Hindlimb muscle (tissue), 1 donor: ENCODE measurements at regions not wholly inside any gene's neighbourhood (a gene's known extent, or its start where the extent isn't known, plus 50 kb on each side); places are given as distances from the start of the nearest gene placed in this dataset.

Source experiments
- DNase-seq: peaks from one replicate; pipeline ENCODE4 v3.0.0-alpha.2; 2013

DNA sequence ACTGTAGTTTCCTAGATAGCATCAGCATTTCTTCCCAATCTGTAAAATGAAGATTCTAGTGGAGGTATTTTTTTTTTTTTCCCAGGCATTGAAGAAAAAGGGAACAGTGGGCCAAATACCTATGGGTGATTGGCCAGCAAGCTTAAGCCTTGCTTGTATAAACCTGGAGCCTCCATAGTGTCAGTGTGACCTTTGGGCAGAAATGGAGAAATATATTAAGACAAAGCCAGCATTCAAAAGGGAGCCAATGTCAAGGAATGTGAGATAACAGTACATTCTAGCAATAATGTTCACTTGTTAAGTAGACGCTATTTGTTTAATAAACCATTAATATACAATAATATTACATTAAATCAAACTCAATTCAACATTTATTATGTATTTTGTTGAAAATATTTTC, 275.4 kb downstream of the FOXA2 start:
- DNase-seq = no peak

- DNase-seq = no peak
Observed at GRCh38 chr20:22307409-22307808, 277.0 kb downstream of the FOXA2 start.

GRCh38 chr20:22305381-22305780, 279.0 kb downstream of the FOXA2 start:
- DNase-seq = no peak

- no peak for DNase-seq
Observed at GRCh38 chr20:22303523-22303922, 280.8 kb downstream of the FOXA2 start.

- no peak for DNase-seq
Observed at GRCh38 chr20:22302039-22302438, 282.3 kb downstream of the FOXA2 start.

GRCh38 chr20:22293886-22294285, 290.5 kb downstream of the FOXA2 start:
- no peak for DNase-seq

DNA sequence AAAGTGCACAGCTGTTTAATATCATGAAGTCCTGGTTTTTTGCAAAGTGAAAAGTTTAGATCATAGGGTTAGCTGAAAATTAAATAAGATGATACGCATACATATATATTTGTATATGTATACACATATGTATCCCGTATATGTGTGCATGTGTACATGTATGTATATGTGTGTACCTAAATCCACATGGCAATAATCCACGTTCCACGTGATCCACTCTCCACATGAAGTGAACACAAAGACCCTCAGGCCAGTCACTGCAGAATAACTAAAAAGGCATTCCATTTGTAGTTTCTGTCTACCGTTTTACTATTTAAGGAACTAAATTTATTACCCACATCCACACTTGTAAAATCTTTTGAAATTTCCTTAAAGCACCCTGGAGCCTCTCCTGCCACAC, 294.9 kb downstream of the FOXA2 start:
- DNase-seq = no peak

- no peak for DNase-seq
Observed at GRCh38 chr20:22288957-22289356, 295.4 kb downstream of the FOXA2 start.

GRCh38 chr20:22288156-22288555, 296.2 kb downstream of the FOXA2 start:
- DNase-seq = no peak

- no peak for DNase-seq
Observed at GRCh38 chr20:22285555-22285954, 298.8 kb downstream of the FOXA2 start.

- no peak for DNase-seq
Observed at GRCh38 chr20:22282696-22283095, 301.7 kb downstream of the FOXA2 start.

- DNase-seq = no peak
Observed at GRCh38 chr20:22274330-22274729, 310.0 kb downstream of the FOXA2 start.

DNA sequence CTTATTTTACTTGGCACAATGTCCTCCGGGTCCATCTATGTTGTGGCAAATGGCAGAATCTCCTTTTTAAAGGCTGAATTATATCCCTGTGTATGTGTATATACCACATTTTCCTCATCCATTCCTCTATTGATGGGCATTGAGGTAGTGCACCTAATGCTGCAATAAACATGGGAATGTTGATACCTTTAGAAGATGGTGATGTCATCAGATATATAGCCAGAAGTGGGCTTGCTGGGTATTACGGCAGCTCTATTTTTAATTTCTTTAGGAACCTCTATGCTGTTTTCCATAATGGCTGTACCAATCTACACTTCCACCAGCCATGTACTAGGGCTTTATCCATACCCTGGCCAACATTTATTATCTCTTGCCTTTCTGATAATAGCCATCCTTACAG, 315.7 kb downstream of the FOXA2 start:
- no peak for DNase-seq

GRCh38 chr20:22264917-22265316, 319.5 kb downstream of the FOXA2 start:
- DNase-seq = no peak

DNA sequence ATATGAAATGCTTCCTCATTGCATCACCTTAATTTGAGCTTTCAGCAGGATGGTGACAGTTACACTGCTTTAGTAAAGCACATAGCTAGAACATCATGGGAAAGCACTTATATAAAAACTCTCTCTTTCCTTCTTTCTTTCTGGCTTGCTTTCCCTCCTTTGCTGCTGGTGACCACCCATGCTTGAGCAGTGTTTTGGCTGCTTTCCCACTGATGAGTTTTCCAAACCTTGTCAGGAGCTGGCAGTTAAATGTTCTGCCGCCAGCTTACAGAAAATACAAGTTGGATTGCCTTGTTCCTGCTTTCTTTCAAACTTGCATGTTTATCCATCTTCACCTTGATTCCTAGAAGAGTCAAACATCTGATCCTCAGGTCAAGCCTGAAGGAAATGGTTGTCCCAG, 323.9 kb downstream of the FOXA2 start:
- DNase-seq = peak; percentile 8

DNA sequence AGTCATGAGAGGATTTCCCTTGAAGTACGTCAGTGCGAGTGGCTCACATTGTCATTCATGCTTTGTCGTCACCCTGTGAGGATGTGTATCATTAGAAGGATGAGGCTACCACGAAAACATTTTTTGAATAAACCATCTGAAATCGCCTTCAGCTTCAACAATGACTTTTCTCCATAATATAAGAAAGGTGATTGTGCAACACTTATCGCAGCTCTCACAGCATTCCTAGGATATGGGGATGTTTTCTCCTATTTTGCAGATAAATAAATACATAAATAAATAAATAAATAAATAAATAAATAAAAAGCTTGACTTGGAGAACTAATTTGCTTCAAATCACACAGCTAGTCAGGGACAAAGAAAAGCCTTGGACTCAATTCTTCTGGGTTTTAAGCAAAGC, 326.5 kb downstream of the FOXA2 start:
- DNase-seq = no peak

GRCh38 chr20:22248051-22248667, 336.2 kb downstream of the FOXA2 start:
- DNase-seq = peak; percentile 15

DNA sequence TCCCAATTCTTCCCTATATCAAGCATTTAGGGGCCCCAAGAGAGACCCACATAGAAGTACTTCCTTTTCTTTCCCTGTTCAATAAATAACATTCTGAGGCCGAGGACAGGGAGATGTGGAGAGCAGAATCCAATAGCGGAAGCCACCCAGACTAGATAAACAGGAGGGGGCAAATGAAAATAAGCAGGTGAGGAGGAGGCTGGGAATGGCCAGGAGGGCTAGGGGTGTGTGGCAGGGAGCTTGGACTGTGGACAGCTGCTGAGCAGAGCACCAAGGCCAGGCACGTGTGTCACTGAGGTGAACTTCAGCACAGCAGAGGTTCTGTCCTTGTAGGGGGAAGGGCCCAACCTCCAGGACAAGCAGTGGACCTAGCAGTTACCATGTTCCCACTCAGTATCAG, 339.2 kb downstream of the FOXA2 start:
- no peak for DNase-seq

DNA sequence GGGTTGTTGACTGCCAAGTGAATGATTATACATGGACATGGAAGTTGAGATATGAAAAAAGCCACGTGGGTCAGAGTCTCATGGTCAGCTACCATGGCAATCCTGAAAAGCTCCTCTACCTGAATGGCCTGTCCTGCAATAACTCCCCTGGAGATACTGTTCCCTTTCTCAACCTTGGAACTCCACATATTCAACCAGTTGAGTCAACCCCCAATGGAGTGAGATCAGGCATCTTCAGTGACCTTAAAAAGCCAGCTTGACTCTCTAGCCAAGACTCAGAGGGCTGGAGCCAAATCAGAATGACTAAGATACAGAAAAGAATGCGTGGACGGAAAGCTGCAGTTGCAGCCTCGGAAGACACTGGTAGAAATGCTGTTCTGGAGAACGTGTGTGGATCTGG, 341.3 kb downstream of the FOXA2 start:
- DNase-seq = no peak

- DNase-seq = no peak
Observed at GRCh38 chr20:22241609-22242008, 342.8 kb downstream of the FOXA2 start.

DNA sequence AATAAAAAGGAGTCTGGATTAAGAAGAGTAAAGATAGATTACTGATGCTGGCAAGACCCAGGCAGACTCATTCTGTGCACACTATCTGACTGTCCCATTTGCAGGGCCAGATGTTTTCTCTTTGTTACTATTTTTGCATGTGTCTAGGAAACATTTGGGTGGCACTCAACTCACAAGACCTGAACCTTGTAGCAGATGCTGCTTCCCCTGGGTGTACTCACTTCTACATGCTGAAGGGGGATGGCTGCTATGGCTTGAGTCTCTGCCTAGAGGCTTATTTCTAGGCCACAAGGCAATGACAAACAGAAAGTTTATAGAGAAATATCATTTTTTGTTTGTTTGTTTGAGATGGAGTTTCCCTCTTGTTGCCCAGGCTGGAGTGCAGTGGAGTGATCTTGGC, 351.4 kb downstream of the FOXA2 start:
- peak; percentile 11 for DNase-seq

DNA sequence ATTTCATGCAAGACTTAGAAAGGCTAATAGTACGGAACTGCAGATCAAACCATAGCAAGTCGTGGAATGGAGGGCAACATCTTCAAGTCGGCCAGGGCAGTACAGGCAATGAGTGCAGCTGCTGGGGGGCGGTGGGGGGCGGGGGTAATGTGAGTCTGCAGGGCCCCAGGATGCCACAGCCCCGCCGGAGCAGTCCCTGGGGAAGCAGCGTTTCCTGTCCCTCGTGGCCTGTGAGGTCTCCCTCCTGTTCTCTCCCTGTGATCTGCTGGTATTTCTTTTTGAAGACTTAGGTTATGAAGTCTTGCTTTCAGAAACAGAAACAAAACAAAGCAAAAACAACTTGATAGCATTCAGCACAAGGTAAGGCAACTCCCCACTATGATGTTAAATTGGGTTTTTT, 351.9 kb downstream of the FOXA2 start:
- DNase-seq = no peak

GRCh38 chr20:22226849-22227700, 357.3 kb downstream of the FOXA2 start:
- no peak for DNase-seq

- DNase-seq = no peak
Observed at GRCh38 chr20:22223236-22223635, 361.1 kb downstream of the FOXA2 start.
